Large intestine (tissue), 3 donors: ENCODE measurements at regions not wholly inside any gene's neighbourhood (a gene's known extent, or its start where the extent isn't known, plus 50 kb on each side); places are given as distances from the start of the nearest gene placed in this dataset.

Experiments used
- DNase-seq, 2 donors: peaks; one replicate each; pipeline versions ENCODE4 v3.0.0 to v3.0.0-alpha.2; 2013
- H3K27ac ChIP-seq: one replicate; pipeline ENCODE4 v1.5.1; 2013; ENCODE audit warnings: low read length
- H3K27me3 ChIP-seq: 2 replicates; pipeline ENCODE4 v1.6.1; 2013; ENCODE audit warnings: low read length; ENCODE audit not compliant: control insufficient read depth, insufficient read depth
- H3K36me3 ChIP-seq: 2 replicates; pipeline ENCODE4 v1.6.1; 2013; ENCODE audit warnings: low read length; ENCODE audit not compliant: control insufficient read depth, insufficient read depth
- H3K4me1 ChIP-seq: one replicate; pipeline ENCODE4 v1.6.1; 2013; ENCODE audit warnings: low read length; ENCODE audit not compliant: control insufficient read depth, insufficient read depth
- H3K4me3 ChIP-seq: one replicate; pipeline ENCODE4 v1.5.1; 2013; ENCODE audit warnings: low read length
- H3K9me3 ChIP-seq: one replicate; pipeline ENCODE4 v1.6.1; 2013; ENCODE audit warnings: mild to moderate bottlenecking, low read depth, low read length, moderate library complexity; ENCODE audit not compliant: control insufficient read depth
- WGBS: methylation state at CpG from one replicate; pipeline ENCODE4 v1.1.5; 2013; ENCODE audit warnings: low lambda C conversion rate; ENCODE audit not compliant: insufficient coverage; 5-methylcytosine and 5-hydroxymethylcytosine counted together

DNA sequence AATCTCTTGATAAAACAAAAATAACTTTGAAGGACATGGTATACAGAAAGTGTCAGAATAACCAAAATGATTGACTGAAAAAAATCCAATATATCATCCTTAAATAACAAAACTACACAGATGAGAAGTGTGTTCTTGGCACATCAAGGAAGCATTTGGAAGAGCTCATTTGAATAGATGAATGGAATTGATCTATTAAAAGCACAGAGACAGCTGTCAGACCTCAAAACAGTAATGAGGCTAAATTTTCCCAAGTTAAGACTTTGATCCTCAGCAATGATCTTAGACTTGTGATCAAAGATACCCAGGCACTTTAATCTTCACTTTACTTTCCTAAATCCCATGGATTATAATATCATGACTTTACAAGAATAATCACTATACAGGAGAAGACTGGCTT, 395.4 kb upstream of the NFE2L3 start:
- H3K4me1 ChIP-seq: no peaks in the 10 kb centered on the region
- H3K27ac ChIP-seq: no peak overlapping the region
- no peaks in the 10 kb centered on the region for H3K9me3 ChIP-seq

DNA sequence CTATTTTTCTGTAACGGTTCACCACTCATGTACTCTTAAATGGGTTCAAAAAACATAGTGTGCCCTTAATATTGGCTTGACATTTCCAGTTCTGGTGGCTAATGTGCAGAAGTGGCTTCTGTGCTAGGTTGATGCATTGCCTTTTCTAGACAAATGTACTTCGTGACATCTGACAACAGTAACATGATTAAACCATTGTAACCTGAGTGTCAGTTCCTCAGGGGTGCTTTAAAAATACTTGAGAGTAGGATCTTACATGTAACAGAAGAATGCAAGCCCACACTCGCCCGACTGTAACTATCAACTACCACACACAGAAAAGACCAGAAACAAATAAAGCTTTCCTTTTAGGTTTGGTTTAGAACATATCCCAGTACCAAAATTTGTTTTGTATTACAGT, 393.4 kb upstream of the NFE2L3 start:
- Histone ChIP-seq H3K4me3 (no peak overlapping the region), H3K27ac (no peak overlapping the region), H3K36me3 (no peaks in the 10 kb centered on the region), H3K9me3 (no peaks in the 10 kb centered on the region), H3K27me3 (peaks cover 3% of the 10 kb centered on the region), H3K4me1 (no peaks in the 10 kb centered on the region)
- no peak for DNase-seq
- no CpG with 5 or more reads among the region's 4 CpGs for WGBS

More for the DNA sequence above, 395.4 kb upstream of the NFE2L3 start:
- peaks cover 6% of the 10 kb centered on the region for H3K27me3 ChIP-seq
- H3K4me3 ChIP-seq: no peak overlapping the region
- H3K36me3 ChIP-seq: no peaks in the 10 kb centered on the region
- no peak for DNase-seq

DNA sequence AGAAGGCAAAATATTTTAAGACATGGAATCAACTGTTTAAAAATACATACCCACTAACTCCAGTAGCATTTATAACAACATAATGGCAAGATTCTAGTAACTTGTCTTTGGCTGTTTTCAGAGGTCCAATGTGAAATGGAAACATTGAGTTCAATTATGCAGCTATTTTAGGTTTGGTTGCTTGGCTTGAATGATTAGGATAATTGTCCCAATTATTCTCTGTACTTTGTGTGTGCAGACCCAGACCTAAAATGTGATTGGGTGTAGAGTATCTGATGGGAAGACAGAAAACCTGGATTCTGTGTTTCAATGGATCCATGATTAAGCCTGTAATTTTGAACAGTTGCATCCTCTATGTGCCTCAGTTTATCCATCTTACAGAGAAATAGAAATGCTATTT, 392.7 kb upstream of the NFE2L3 start:
- no peak for DNase-seq
- H3K4me3 ChIP-seq: no peak overlapping the region
- no peaks in the 10 kb centered on the region for H3K9me3 ChIP-seq
- no peaks in the 10 kb centered on the region for H3K36me3 ChIP-seq
- H3K4me1 ChIP-seq: no peaks in the 10 kb centered on the region
- no peak overlapping the region for H3K27ac ChIP-seq
- H3K27me3 ChIP-seq: no peaks in the 10 kb centered on the region

DNA sequence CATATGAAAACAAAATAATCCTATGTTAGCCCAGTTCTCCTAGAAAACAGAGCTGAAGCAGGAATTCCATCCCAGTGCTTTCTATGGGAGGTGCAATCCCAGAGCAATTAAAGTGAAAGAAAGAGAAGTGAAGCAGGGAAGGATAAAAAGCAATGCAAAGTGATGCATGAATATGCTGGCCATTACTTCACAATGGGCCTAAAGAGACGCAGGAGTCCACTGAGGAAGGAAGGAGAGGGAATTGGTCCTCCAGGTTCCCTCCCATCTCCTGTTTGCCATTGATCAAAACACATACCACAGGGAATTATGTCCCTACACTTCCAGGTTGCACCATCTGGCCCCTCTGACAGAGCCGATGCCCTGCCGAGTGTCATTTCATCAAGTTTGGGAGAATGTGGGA, 392.2 kb upstream of the NFE2L3 start:
- Histone ChIP-seq H3K36me3 (no peaks in the 10 kb centered on the region), H3K4me1 (no peaks in the 10 kb centered on the region), H3K9me3 (no peaks in the 10 kb centered on the region), H3K27me3 (no peaks in the 10 kb centered on the region), H3K4me3 (no peak overlapping the region), H3K27ac (no peak overlapping the region)
- no peak for DNase-seq
- WGBS: no CpG with 5 or more reads among the region's 3 CpGs

DNA sequence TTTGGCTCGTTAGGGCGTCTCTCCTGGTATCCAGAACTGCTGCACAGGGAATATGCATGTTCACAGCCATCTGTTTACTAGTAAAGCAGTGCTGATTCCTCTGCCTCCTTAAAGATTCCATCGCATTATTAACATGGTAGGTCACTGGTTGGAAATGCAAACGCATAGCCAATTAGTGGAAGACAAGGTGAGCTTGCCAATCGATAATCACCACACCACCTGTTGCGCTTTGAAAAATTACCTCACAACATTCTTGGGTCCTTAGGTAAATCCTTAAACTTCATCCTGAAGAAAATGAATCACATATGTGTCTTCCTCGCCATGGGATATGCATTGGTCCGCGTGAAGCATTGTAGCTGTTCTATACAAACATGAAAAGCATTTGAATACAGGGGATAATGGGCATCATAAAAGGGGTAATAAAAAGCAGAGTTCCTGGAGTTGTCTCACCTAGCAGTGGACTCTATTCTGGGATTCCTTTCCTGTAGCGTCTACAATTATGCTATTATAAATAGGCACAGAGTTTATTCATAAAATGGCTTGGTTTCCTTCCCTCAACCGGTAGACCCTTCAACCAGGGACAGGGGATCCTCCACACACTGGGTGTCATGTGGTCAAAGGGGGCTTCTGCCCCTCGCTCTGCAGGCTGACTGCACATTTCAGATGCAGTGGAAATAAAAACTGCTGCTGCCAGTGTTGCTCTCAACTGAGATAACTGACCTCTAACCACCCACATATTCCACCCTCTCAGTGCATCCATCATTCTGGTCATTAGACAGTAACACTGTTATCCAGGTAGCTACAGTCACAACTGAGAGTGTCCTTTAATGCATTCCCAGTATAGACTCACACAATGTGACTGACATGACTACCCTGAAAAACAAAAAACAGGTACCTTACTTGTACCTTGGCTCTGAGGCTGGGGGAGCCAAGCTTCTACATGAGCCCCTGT, 389.2 kb upstream of the NFE2L3 start:
- Histone ChIP-seq H3K36me3 (no peaks in the 10 kb centered on the region), H3K4me1 (no peaks in the 10 kb centered on the region), H3K9me3 (no peaks in the 10 kb centered on the region), H3K27ac (no peak overlapping the region), H3K4me3 (no peak overlapping the region), H3K27me3 (no peaks in the 10 kb centered on the region)
- DNase-seq: no peak
- WGBS: 29% methylated on average over 3 of the region's 12 CpGs

DNA sequence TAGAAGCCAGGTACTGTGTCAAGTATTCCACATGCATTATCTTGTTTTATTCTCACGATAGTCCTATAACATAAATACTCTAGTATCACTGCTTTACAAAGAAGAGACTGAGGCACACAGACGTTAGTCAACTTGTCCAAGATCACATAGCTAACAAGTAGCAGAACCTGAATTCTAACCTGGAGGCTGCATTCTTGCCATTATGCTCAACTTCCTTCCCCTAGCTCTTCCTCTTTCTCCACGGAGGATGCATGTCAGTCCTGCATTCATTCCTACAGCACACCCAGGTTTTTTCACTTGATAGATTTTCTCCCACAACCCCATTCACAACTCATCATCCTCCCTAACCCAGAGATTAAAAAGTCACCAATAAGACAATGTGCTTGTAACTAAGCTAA, 388.5 kb upstream of the NFE2L3 start:
- no CpG with 5 or more reads among the region's 3 CpGs for WGBS
- Histone ChIP-seq H3K4me3 (no peak overlapping the region), H3K4me1 (no peaks in the 10 kb centered on the region), H3K27me3 (no peaks in the 10 kb centered on the region), H3K36me3 (no peaks in the 10 kb centered on the region), H3K9me3 (no peaks in the 10 kb centered on the region), H3K27ac (no peak overlapping the region)
- no peak for DNase-seq

DNA sequence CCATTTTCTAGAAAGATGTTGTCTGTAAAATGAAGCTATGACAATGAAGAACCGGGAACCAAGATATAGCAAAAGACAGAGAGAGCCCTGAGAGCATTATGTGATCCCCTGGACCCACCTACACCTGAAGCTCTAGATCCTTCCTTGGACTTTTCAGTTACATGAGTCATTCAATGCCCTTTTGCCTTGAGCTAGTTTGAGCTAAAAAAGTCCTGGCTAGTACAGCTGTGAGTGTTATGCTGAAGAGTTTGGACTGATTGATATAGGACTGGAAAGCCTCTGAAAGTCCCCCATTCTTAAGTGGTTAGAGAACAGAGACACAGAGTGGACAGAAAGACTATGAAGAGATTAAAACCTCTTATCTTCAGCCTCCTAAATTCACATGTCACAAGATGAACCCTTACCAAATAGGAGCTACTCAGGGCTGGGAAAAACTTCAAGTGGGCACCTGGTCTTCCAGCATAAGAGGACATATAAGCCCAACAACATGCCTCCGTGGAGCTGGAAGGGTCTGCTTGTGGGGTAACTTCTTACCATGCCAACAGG, 386.8 kb upstream of the NFE2L3 start:
- DNase-seq: no peak
- Histone ChIP-seq H3K4me3 (no peak overlapping the region), H3K27ac (no peak overlapping the region), H3K36me3 (no peaks in the 10 kb centered on the region), H3K27me3 (peaks cover 2% of the 10 kb centered on the region), H3K4me1 (no peaks in the 10 kb centered on the region), H3K9me3 (no peaks in the 10 kb centered on the region)
- WGBS: no CpG with 5 or more reads among the region's 2 CpGs

DNA sequence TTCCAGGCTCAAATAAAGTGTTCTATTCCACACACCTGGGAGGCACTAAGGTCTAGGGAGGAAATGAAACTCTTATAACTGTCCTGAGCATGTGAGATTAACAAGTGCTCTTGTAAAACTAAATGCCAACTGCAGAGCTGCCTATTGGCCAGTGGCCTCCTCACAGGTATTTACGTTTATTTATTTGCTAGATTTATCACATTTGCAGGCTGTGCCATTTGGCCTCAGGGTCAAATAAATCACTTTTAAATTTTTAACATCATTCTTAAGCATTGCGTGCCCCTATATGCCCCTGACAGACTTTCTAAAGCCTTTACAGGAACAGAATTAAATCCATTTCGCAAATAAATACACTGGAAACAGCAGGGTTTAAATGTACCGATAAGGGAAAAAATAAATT, 381.8 kb upstream of the NFE2L3 start:
- H3K9me3 ChIP-seq: no peaks in the 10 kb centered on the region
- no peak overlapping the region for H3K27ac ChIP-seq
- peaks cover 2% of the 10 kb centered on the region for H3K27me3 ChIP-seq
- DNase-seq: no peak
- WGBS: 77% methylated on average over 2 of the region's 4 CpGs
- H3K36me3 ChIP-seq: no peaks in the 10 kb centered on the region
- no peaks in the 10 kb centered on the region for H3K4me1 ChIP-seq
- no peak overlapping the region for H3K4me3 ChIP-seq

DNA sequence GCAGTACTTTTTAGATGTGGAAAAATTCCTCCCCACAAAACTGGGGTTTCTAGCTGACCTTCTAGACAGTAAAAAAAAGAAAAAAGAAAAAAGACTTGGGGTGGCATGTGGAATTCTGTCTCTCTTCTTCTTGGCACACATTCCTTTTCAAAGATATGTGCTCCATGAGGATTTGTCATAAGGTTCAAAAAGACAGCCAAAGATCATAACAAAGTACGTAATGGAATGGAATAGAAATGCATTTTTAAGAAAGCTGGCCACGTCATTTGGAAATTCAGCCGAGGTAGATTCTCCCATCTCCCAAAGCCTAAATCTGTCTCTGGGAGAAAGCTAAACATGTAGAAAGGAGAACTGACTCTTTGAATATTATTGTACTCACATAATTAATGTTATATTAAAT, 381.3 kb upstream of the NFE2L3 start:
- H3K4me1 ChIP-seq: no peaks in the 10 kb centered on the region
- no peaks in the 10 kb centered on the region for H3K36me3 ChIP-seq
- H3K27ac ChIP-seq: no peak overlapping the region
- H3K9me3 ChIP-seq: no peaks in the 10 kb centered on the region
- DNase-seq: no peak
- no peak overlapping the region for H3K4me3 ChIP-seq
- WGBS: 83% methylated on average over 1 of the region's 3 CpGs
- H3K27me3 ChIP-seq: peaks cover 2% of the 10 kb centered on the region

DNA sequence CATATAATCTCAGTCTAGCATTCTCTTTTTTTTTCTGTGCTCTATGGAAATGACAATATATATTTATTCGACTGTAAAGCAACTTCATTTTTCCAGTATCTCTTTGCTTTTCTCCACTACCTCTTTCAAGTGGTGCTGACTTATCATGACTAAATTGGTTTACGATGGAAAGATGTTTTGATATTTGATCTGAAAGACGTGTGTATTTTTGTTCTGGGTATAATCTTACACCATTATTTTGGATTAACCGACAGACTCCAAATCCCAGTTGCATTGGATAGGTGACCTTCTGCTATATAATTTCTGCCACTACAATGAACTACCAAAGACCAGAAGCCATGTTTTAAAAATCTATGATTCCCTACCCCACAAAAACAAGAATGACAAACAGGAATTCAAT, 380.5 kb upstream of the NFE2L3 start:
- Histone ChIP-seq H3K27ac (no peak overlapping the region), H3K9me3 (no peaks in the 10 kb centered on the region), H3K4me3 (no peak overlapping the region), H3K36me3 (no peaks in the 10 kb centered on the region), H3K4me1 (no peaks in the 10 kb centered on the region), H3K27me3 (peaks cover 2% of the 10 kb centered on the region)
- DNase-seq: no peak
- WGBS: no CpG with 5 or more reads among the region's 4 CpGs

DNA sequence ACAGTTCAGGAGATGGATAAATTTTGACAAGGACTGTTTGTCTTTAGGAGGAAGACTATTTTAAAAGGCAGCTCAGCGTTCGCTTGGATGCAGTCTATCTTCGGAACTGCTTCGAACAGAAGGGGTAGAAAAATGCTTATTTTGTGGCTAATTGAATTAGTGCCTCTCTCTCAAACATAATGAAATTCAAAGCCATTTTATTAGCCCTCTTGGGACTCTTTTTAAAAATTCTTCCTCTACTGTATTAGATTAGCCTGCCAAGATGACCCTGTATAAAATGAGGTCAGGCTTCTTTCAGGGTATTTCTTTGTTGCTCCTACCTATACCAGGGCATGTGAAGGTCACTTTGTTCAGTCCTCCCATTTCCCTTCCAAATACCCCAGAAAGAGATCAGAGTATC, 379.2 kb upstream of the NFE2L3 start:
- no peak for DNase-seq

More for the DNA sequence above, 379.2 kb upstream of the NFE2L3 start:
- no CpG with 5 or more reads among the region's 4 CpGs for WGBS
- H3K4me1 ChIP-seq: no peaks in the 10 kb centered on the region
- no peaks in the 10 kb centered on the region for H3K36me3 ChIP-seq
- no peak overlapping the region for H3K4me3 ChIP-seq
- no peaks in the 10 kb centered on the region for H3K9me3 ChIP-seq
- H3K27me3 ChIP-seq: peaks cover 2% of the 10 kb centered on the region
- H3K27ac ChIP-seq: no peak overlapping the region
